Globus pallidus (tissue), 1 donor: ENCODE measurements at regions not wholly inside any gene's neighbourhood (a gene's known extent, or its start where the extent isn't known, plus 50 kb on each side); places are given as distances from the start of the nearest gene placed in this dataset.
"Not testable (repeated sequence)": the region's sequence is repeated elsewhere in the genome, so short reads cannot be mapped to it uniquely, and the experiment has no call there.

Experiments used
- DNase-seq: peaks from one replicate; pipeline ENCODE4 v3.0.0-alpha.2; 2015; ENCODE audit warnings: low spot score

DNA sequence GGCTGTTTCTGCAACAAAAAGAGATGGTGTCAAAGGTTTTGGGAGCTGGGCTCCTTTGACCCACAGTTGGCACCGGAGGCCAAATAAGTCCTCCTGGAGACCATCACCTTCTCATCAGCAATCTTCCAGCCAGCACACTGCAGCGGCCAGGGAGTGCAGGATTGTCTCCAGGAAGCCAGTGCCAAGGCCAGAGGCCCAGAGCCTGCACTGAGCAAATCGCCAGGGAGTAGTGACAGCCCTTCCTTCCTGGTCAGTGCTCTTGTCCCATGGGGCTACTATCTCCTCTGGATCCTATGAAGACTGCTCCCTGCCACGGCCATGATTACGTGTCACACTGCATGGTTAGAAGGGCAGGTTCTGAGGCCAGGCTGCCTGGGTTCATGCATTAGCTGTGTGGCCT, 134.3 kb upstream of the CRHR1 start:
- no peak for DNase-seq

DNA sequence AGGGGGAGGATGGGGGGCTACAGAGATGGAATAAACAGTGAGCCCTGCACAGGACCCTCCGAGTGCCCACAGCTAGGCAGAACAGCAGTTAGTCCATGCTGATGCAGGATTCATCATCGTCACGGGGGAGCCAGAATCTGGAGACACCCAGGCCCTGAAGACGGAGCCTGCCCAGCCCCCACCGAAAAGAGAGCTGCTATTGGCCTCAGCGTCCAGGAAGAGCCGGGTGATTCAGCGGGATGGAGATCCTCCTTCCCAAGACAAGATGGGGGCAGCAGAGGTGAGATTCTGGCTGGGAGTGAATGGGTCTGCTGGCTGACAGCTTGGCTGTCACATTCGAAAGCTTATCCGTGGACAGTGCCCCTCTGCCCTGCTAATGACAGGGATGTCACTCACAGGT, 133.6 kb upstream of the CRHR1 start:
- no peak for DNase-seq

DNA sequence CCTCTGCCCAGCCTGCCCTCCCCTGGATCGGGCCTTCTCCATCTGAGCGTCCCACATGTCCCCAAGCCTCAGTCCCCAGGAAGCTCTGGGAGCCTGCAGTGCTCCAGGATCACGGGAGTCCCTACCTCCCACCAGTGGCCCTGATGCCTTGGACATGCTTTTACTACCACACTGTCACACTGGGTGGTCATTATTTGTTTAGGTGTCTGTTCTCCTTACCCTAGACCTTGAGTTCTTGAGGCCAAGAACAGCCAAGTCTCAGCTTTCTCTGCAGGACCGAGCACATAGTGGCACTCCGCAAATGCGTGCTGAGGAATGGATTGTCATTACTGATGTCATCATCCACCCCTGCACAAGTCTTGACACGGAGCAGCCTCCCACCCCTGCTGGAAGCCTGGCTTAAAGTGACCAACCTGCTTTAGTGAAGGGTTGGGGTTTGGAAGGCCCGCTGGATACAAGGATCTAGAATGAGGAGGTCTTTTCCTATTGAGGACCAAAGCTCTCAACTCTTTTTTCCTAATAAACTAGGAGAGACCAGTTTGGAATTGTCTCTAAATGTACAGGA, 132.9 kb upstream of the CRHR1 start:
- no peak for DNase-seq

DNA sequence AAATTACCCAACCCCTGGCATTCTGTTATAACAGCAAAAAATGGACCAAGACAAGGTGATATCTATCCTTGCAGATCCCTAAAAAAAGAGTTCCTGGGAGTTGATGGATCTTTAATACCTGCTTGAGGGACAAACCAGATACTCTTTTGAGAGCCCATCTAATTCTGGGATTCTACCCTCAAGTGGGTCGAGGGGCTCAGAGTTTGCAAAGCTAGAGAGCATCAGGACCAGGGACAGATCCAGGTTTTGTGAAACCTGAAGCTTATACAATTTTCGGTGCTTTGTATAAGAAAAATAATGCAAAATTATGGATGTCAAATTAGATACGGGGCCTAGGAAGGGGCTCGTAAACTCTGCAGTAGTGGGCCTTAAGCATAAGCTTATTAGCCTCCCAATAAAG, 130.5 kb upstream of the CRHR1 start:
- DNase-seq: no peak

DNA sequence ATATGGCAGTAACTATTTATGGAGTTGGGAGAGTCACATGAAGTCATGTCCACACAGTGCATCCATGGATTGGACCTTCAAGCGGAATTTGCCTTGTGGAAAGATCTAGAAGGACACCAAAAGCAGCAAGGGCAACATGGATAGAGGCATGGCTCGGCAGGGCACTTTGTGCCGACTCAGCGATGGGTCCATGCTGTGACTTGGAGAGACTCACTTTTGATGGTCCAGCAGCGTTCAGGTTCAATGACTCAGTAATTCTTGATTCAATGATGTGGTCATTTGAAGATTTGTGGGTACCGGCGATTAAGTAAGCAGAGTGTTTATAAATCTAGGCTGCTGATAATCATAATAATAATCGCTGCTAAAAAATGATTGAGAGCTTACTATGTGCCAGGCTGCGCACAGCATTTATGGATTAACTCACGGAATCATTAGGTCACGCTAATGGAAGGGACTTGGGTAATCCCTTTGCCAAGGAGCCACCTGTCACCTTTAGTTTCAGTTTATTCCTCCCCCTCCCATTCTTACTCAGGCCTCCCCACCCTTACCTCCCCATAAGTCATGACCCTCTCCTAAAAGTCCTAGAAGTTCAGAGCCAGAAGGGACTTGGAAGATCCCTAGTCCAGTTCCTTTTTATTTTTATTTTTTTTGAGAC, 127.5 kb upstream of the CRHR1 start:
- no peak for DNase-seq

GRCh38 chr17:45660474-45660873, 123.6 kb upstream of the CRHR1 start:
- no peak for DNase-seq

- no peak for DNase-seq
Observed at GRCh38 chr17:45662432-45662831, 121.7 kb upstream of the CRHR1 start.

DNA sequence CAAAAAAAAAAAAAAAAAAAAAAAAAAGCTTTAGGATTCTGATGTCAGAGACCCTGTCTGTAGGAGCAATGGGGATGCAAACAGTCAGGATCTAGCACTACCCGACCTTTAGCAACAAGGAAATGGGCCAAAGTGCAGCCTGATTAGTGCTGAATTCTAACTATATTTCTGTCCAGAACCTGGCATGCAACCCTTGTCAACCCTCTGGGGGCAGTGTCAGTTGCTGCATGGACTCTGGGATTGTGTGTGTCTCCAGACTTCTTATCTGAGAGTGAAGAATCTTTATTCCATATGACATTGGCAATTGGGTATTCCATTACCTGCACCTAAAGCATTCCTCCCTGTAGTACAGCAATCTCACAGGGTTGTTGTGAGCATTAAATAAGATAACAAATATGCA, 120.3 kb upstream of the CRHR1 start:
- no peak for DNase-seq

DNA sequence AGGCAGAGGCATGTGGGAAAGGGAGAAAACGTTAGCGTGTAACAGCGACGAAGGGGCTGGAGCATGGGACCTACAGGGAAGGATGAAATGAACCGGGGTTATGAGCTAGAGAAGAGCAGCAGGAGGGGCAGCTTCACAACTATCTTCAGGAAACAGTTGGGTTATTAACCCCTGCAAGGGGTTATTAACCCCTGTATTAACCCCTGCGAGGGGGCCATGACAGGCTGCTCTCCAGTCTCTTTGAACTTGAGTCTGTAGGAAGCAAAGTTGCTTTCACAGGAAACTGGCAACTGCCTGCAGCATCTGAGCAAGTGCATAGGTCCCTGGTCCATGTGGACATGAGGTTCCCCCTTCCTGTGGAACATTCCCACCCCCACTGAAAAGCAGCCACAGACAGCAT, 119.2 kb upstream of the CRHR1 start:
- no peak for DNase-seq

GRCh38 chr17:45666046-45666600, 118.0 kb upstream of the CRHR1 start:
- DNase-seq: no peak

DNA sequence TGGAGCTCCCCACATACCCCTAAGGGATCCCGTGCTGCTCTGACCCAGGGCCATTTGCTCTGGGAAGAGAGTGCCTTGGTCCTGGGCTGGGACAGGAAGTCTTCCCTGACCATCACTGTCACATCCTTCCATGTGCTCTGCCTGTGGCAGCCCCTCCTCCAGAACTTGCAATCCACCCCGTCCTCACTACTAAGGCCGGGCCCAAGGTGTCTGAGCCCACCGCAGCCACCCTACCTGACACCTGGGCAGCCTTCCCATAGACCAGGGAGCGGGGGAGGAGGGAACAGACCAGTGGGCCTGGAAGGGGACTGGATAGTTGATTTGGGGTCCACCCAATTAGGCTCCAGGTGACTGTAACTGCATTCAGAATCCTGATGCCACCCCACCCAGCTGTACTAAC, 117.5 kb upstream of the CRHR1 start:
- DNase-seq: no peak

DNA sequence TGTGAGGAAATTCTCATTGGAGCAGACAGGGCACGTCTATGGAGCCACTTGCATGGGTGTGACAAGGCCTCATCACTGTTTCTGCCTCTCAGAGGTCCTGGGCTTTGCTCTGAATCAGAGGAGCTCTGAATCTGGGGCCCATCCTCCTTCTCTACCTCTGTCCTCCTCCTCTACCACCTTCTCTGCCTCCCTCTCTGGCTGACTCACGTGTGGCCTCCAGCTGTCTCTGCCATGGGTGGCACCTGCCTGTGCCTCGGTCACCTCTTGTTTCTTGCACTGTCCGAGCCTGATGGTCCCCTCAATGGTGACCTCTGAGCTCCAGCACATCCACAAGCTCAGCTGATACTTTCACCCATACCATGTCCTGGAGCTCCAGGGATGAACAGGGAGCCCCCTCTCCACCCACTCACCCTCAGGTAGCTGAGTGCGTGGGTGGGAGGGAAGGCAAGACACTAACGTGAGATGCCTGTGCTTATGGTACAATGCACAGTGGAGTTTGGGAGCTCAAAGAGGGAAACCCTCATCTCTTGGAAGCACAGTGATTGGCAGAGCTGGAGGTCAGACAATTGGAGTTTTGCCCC, 116.4 kb upstream of the CRHR1 start:
- DNase-seq: no peak

- DNase-seq: no peak
Observed at GRCh38 chr17:45668316-45668715, 115.8 kb upstream of the CRHR1 start.

- DNase-seq: no peak
Observed at GRCh38 chr17:45672301-45672700, 111.8 kb upstream of the CRHR1 start.

- no peak for DNase-seq
Observed at GRCh38 chr17:45672792-45673191, 111.3 kb upstream of the CRHR1 start.

DNA sequence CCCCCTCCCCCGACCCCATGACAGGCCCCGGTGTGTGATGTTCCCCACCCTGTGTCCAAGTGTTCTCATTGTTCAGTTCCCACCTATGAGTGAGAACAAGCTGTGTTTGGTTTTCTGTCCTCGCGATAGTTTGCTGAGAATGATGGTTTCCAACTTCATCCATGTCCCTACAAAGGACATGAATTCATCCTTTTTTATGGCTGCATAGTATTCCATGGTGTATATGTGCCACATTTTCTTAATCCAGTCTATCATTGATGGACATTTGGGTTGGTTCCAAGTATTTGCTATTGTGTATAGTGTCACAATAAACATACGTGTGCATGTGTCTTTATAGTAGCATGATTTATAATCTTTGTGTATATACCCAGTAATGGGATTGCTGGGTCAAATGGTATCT, 110.4 kb upstream of the CRHR1 start:
- DNase-seq: not testable (repeated sequence)

DNA sequence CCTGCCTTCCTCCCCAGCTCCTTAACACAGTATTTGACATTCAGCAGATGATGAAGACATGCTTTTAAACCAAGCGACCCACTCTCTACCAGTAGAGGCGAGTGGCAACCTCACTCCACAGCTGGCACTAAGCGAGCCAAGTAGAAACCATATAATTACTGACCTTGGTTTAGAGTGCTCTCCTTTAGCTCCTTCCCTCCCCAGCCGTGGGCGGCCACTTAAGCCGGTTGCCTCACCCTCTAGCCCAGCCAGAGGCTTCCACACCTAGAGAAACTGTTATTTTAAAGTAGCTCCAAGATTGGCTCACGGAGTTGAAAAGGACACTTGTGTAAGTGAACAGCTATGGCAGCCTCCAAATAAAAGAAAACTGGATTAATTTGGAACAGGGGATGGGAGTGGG, 109.1 kb upstream of the CRHR1 start:
- no peak for DNase-seq

DNA sequence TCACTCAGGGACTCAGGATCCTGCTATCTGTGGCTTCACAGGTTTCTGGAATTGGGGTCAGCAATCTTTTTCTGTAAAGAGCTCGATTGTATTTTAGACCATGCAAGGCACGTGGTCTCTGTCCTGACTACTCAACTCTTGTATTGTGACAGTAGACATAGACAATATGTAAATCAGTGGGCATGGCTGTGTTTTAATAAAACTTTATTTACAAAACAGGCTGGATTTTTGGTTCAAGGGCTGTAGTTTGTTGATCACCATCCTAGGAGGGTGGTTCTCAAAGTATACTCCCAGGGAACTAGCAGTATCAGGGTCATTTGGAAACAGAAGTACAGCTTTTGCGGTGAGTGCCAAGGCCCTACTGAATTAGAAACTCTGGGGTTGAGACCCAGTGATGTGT, 108.2 kb upstream of the CRHR1 start:
- no peak for DNase-seq

GRCh38 chr17:45676695-45677094, 107.4 kb upstream of the CRHR1 start:
- DNase-seq: no peak

DNA sequence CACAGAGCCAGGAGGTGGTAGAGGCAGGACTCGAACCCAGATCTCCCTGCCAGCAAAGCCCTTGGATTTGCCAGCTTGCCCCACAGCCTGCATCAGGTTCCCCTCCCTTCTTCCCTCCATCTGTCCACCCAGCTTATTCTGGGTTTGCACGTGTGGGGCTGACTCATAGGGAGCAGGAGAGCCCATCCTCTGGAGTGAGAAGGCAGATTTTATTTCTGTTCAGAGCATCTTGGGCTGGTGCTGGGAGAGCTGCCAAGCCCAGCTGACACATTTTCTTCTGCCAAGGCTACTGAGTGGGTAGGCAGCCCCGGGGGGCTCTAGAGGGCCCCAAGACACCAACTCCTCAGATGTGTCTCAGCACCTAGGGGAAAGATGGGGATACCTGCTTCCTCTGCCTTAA, 106.3 kb upstream of the CRHR1 start:
- no peak for DNase-seq

DNA sequence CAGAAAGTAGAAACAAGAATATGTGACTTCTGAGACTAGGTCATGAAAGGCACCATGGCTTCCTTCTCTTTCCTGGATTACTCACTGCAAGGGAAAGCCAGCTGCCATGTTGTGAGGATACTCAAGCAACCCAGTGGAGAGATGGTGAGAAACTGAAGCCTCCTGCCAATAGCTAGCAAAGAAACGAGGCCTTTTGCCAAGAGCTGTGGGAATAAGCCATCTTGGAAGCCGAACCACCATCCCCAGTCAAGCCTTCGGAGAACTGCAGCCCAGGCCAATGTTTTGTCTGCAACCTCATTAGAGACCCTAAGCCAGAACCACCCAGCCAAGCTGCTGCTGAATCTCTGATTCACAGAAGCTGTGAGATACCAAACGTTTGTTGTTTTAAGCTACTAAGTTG, 104.7 kb upstream of the CRHR1 start:
- DNase-seq: no peak

DNA sequence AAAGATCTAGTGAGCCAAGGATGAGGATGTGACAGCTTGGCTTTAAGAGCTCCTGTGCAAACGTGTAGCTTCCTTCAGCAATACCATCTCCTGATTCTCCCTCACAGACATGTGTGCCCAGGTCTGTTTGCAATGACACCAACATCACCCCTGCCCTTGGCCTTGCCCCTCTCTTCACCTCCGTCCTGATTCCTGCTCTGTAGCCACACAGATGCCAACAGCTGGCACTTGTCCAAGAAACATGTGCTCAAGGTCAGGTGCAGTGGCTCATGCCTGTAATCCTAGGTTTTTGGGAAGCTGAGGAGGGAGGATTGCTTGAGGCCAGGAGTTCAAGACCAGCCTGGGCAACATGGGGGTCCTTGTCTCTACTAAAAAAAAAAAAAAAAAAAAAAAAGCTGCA, 103.8 kb upstream of the CRHR1 start:
- DNase-seq: no peak

DNA sequence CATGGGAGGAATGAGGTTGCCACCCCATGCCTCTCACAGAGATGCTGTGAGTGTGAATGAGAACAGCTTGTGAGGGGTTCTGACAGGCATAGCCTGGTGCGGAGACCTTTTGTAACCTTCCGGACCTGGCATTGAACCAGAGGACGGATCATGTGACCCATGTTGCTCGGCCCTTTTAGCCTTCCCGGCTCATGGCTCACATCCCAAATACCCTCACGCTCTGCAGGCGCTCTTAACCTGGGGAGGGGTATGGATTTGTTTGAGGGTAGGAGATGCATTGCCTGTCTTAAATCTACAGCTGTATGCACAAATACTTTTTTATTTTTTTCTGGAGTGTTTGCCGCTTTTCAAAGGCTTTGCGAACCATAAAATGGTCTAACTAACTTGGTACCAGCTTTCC, 102.4 kb upstream of the CRHR1 start:
- DNase-seq: no peak

GRCh38 chr17:45686250-45686649, 97.9 kb upstream of the CRHR1 start:
- no peak for DNase-seq
